HEK293T (cell line): ENCODE measurements at regions not wholly inside any gene's neighbourhood (a gene's known extent, or its start where the extent isn't known, plus 50 kb on each side); places are given as distances from the start of the nearest gene placed in this dataset.

Source experiments
- BHLHE40 ChIP-seq: fragments of 450-650 bp; IDR thresholded peaks from 2 replicates; pipeline ENCODE4 v1.6.1; 2016; ENCODE audit warnings: mild to moderate bottlenecking, moderate library complexity, borderline replicate concordance
- FOXM1 ChIP-seq: fragments of 450-650 bp; IDR thresholded peaks from 2 replicates; pipeline ENCODE4 v1.6.1; 2017; ENCODE audit warnings: mild to moderate bottlenecking, borderline replicate concordance
- SP1 ChIP-seq: fragments of 450-650 bp; IDR thresholded peaks from 2 replicates; pipeline ENCODE4 v1.6.1; 2017
- ZNF384 ChIP-seq: fragments of 450-650 bp; IDR thresholded peaks from 2 replicates; pipeline ENCODE4 v1.6.1; 2016

DNA sequence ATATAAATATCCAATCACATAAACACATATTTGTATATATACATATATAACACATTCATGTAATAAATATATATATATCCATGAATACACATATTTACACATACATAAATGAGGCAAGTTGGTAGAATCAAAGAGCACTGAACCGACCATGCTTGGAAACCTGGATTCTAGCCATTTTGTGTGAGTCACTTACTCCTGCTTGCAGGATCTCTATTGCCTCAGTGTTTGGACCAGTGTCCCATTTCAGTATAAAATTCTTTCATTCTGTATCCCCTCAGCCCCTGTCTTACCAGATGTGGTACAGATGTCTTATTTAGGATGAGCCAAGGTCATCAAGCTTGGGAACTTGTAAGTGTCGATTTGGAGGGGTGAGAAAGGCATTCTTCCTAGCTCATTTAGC, 391.4 kb upstream of the FRG2C start:
- TF ChIP-seq BHLHE40, result no peak
- no peak for TF ChIP-seq SP1
- TF ChIP-seq ZNF384, result no peak
- no peak for TF ChIP-seq FOXM1
